GM21529 (cell line): ENCODE measurements at regions not wholly inside any gene's neighbourhood (a gene's known extent, or its start where the extent isn't known, plus 50 kb on each side); places are given as distances from the start of the nearest gene placed in this dataset.
"Not testable (repeated sequence)": the region's sequence is repeated elsewhere in the genome, so short reads cannot be mapped to it uniquely, and the experiment has no call there.

ENCODE experiments used
- ATAC-seq: cut with Tn5 transposase; IDR thresholded peaks from one replicate; pipeline ENCODE4 v1.9.1; 2021; ENCODE audit not compliant: unreplicated experiment

- ATAC-seq: no peak
These were observed 164.6 kb downstream of the OR2B2 start for GRCh38 chr6:27747637-27748036.

GRCh38 chr6:27746860-27747259 is 165.3 kb downstream of the OR2B2 start:
- not testable (repeated sequence) for ATAC-seq

- no peak for ATAC-seq
These were observed 168.4 kb downstream of the OR2B2 start for GRCh38 chr6:27743787-27744186.

GRCh38 chr6:27742833-27743573 is 169.2 kb downstream of the OR2B2 start:
- no peak for ATAC-seq

- ATAC-seq: not testable (repeated sequence)
These were observed 172.3 kb downstream of the OR2B2 start for GRCh38 chr6:27739902-27740301.

GRCh38 chr6:27736686-27737085 is 175.5 kb downstream of the OR2B2 start:
- ATAC-seq: no peak

GRCh38 chr6:27728442-27728841 is 183.8 kb downstream of the OR2B2 start:
- no peak for ATAC-seq

GRCh38 chr6:27726619-27727023 is 185.6 kb downstream of the OR2B2 start:
- ATAC-seq: no peak

GRCh38 chr6:27720607-27721580 is 191.3 kb downstream of the OR2B2 start:
- ATAC-seq: no peak

GRCh38 chr6:27719039-27719438 is 193.2 kb downstream of the OR2B2 start:
- ATAC-seq: not testable (repeated sequence)

- no peak for ATAC-seq
These were observed 205.8 kb downstream of the OR2B2 start for GRCh38 chr6:27706431-27706830.

- ATAC-seq: no peak
These were observed 211.9 kb downstream of the OR2B2 start for GRCh38 chr6:27700337-27700736.

- ATAC-seq: no peak
These were observed 217.7 kb downstream of the OR2B2 start for GRCh38 chr6:27694547-27694874.

- ATAC-seq: no peak
These were observed 218.2 kb downstream of the OR2B2 start for GRCh38 chr6:27693766-27694546.

GRCh38 chr6:27692133-27692532 is 219.2 kb upstream of the ZNF184 start:
- not testable (repeated sequence) for ATAC-seq

- peak; percentile 63 for ATAC-seq
These were observed 215.2 kb upstream of the ZNF184 start for GRCh38 chr6:27688014-27688586.

GRCh38 chr6:27687154-27688013 is 214.5 kb upstream of the ZNF184 start:
- ATAC-seq: peak; percentile 75

- ATAC-seq: no peak
These were observed 212.4 kb upstream of the ZNF184 start for GRCh38 chr6:27685279-27685678.

- no peak for ATAC-seq
These were observed 211.6 kb upstream of the ZNF184 start for GRCh38 chr6:27684264-27685211.
